ENCODE measurements at regions not wholly inside any gene's neighbourhood (a gene's known extent, or its start where the extent isn't known, plus 50 kb on each side); places are given as distances from the start of the nearest gene placed in this dataset.

- Histone ChIP-seq H3K9me3 (no peaks in the 10 kb centered on the region), H3K27me3 (no peaks in the 10 kb centered on the region), H3K4me3 (no peak overlapping the region), H3K36me3 (no peaks in the 10 kb centered on the region), H3K27ac (no peak overlapping the region), H3K4me1 (no peaks in the 10 kb centered on the region)
- intact Hi-C loops (cut with DNase I), result no loop called here
- no peak for TF ChIP-seq CTCF (IDR thresholded peaks at IDR 0.05)
- no peak for DNase-seq
- no peak for ATAC-seq
Measured at GRCh38 chr13:83008212-83008929, 873.9 kb downstream of the SLITRK1 start.

- H3K27ac ChIP-seq, result no peak overlapping the region
- no peak for DNase-seq
- intact Hi-C loops (cut with DNase I), result no loop called here
- no peak for TF ChIP-seq CTCF (IDR thresholded peaks at IDR 0.05)
- no peaks in the 10 kb centered on the region for H3K27me3 ChIP-seq
- ATAC-seq, result no peak
- H3K9me3 ChIP-seq, result no peaks in the 10 kb centered on the region
- H3K4me3 ChIP-seq, result no peak overlapping the region
- no peaks in the 10 kb centered on the region for H3K4me1 ChIP-seq
- no peaks in the 10 kb centered on the region for H3K36me3 ChIP-seq
Measured at GRCh38 chr13:83007226-83007625, 875.0 kb downstream of the SLITRK1 start.

- intact Hi-C loops (cut with DNase I), result no loop called here
- Histone ChIP-seq H3K4me1 (no peaks in the 10 kb centered on the region), H3K27me3 (no peaks in the 10 kb centered on the region), H3K27ac (no peak overlapping the region), H3K4me3 (no peak overlapping the region), H3K36me3 (no peaks in the 10 kb centered on the region), H3K9me3 (no peaks in the 10 kb centered on the region)
- no peak for TF ChIP-seq CTCF (IDR thresholded peaks at IDR 0.05)
- DNase-seq (no peak), ATAC-seq (no peak)
Measured at GRCh38 chr13:83003185-83003584, 879.1 kb downstream of the SLITRK1 start.

- H3K4me3 ChIP-seq, result no peak overlapping the region
- no peaks in the 10 kb centered on the region for H3K4me1 ChIP-seq
- no peak for TF ChIP-seq CTCF (IDR thresholded peaks at IDR 0.05)
- no peaks in the 10 kb centered on the region for H3K9me3 ChIP-seq
- H3K27me3 ChIP-seq, result no peaks in the 10 kb centered on the region
- ATAC-seq (no peak), DNase-seq (no peak)
- H3K27ac ChIP-seq, result no peak overlapping the region
- intact Hi-C loops (cut with DNase I), result no loop called here
- H3K36me3 ChIP-seq, result no peaks in the 10 kb centered on the region
Measured at GRCh38 chr13:82993417-82993816, 888.9 kb downstream of the SLITRK1 start.

- DNase-seq (no peak), ATAC-seq (no peak)
- no peaks in the 10 kb centered on the region for H3K4me1 ChIP-seq
- no peak overlapping the region for H3K4me3 ChIP-seq
- H3K9me3 ChIP-seq, result no peaks in the 10 kb centered on the region
- H3K27me3 ChIP-seq, result no peaks in the 10 kb centered on the region
- no peak for TF ChIP-seq CTCF (IDR thresholded peaks at IDR 0.05)
- no peaks in the 10 kb centered on the region for H3K36me3 ChIP-seq
- intact Hi-C loops (cut with DNase I), result no loop called here
- H3K27ac ChIP-seq, result no peak overlapping the region
Measured at GRCh38 chr13:82976499-82976898, 905.8 kb downstream of the SLITRK1 start.
